Activated effector memory CD4-positive, alpha-beta T cell treated with Interleukin-2 at 50 U/mL for 16 hours (primary cell): ENCODE measurements at regions not wholly inside any gene's neighbourhood (a gene's known extent, or its start where the extent isn't known, plus 50 kb on each side); places are given as distances from the start of the nearest gene placed in this dataset.

ENCODE experiments used
- DNase-seq: peaks from one replicate; pipeline ENCODE4 v3.0.0-alpha.2; 2020

- DNase-seq, result no peak
Observed at GRCh38 chr11:127369356-127369755, 368.8 kb upstream of the KIRREL3 start.

DNA sequence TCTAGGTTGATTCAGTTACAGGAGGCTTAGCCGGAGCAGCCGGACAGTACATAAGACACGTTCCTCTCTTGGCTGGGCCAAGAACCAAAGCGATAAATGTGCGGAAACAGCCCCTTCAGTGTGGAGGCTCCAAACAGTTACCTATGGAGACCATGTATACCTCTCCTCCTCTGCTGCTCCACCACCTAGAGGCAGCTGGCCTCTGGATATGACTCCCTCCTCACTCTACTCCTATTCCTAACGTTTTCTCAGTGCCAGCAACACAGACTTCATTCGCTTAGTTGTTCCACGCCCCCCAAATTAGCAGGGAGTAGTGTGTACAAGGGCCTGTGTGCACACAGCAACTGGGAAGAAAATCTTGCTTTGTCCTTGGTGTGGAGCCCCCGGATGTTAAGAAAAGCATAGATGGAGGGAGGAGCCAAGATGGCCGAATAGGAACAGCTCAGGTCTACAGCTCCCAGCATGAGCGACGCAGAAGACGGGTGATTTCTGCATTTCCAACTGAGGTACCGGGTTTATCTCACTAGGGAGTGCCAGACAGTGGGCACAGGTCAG lies 362.3 kb upstream of the KIRREL3 start:
- no peak for DNase-seq

DNA sequence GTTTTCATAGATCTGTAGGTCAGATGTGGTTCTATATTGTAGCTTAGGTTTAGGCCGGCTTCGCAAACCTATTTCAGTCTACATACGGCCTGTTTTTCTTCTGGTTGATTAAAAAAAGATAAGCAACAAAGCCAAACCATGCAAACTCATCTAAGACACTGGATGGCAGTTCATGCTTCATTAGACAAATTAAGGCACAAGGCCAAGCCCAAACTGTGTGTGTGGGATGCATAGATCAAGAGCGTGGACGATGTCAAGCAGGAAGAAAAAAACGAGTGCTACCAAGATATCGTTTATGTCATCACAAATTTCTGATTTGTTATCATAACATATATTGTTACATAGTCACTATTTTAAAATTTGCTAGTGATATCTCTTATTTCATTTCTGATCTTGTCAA lies 357.6 kb upstream of the KIRREL3 start:
- no peak for DNase-seq

GRCh38 chr11:127350476-127350875 lies 349.9 kb upstream of the KIRREL3 start:
- DNase-seq, result no peak

DNA sequence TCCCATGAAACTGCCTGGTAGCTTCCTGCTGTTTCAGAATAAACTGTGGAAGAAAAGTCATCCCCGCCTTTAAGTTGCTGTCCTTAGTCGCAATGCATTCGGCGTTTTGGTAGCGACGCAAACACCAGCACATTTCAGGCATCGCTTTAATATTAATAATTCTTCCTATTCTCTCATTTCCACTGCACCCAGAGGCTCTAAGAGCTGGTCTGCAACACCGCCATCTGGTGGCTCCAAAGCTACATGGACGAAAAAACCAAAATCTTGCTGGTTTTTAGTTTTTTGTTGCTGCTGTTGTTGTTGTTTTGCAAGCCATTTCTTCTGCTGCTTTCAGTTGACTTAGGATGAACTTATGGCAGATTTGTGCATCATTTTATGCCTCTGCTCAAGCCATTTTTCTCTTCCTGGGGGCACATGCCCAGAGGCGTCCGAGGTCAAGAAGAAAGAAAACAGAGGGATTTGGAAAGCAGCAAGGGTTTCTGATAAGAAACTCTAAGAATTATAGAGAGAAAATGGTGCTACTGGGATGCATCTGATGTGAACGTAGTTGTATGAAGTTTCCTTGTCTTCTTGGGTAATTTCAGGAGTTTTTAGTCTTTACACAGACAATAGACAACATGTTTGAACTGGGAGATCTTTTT lies 345.4 kb upstream of the KIRREL3 start:
- DNase-seq, result no peak

DNA sequence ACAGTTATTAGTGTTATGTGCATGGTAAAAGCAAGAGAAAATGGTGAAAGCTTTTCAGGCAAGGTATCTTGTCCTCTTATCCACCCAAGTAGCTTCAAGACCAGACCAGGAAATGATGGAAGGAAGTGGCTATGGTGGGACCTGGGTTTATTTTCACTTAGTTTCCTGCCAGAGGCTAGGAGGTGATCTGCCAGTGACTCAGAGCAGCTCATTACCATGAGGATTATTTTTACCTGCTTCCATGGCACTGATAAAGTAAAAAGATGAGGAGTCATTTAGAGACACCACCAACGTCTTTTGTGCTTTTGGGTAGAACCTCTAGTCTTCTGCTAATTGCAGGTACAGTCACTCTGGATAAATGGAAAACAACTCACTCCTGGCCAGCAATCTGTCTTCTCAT lies 339.9 kb upstream of the KIRREL3 start:
- no peak for DNase-seq

DNA sequence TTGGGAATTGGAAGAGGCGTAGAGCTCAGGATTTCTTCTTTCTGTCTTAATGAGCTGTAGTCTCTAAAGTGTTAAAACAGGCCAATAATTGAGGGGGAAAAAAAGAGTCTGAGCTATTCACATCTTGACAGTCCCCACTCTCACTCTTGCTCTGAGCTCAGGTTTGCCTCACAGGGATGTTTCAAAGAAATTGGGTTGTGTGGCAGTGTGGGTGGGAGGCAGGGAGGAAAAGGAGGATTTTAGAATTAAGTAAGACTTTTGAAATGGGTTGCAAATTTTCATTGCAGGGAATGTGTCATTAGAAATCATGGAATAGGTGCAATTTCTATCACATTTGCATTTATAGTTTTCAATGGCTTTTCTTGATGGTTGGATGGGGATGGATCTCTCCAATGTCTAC lies 338.8 kb upstream of the KIRREL3 start:
- no peak for DNase-seq

- no peak for DNase-seq
Observed at GRCh38 chr11:127338380-127339259, 338.1 kb upstream of the KIRREL3 start.

GRCh38 chr11:127334466-127334865 lies 333.9 kb upstream of the KIRREL3 start:
- no peak for DNase-seq

DNA sequence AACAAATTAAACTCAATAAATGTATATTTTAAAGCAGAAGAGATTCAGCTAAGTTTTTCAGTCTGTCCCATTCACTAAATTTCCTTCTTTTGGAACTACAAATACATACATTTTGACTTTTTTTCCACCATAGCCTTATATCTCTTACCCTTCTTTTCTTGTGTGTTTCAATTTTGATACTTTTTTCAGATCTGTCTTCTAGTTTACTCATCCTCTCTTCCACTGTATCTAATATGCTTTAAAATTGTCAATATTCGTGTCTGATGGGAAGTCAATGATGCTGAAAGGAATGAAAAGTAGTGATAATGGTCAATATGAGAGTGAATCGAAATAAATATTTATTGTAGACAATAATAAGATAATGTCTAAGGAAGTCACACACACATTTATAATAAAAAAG lies 332.3 kb upstream of the KIRREL3 start:
- no peak for DNase-seq

DNA sequence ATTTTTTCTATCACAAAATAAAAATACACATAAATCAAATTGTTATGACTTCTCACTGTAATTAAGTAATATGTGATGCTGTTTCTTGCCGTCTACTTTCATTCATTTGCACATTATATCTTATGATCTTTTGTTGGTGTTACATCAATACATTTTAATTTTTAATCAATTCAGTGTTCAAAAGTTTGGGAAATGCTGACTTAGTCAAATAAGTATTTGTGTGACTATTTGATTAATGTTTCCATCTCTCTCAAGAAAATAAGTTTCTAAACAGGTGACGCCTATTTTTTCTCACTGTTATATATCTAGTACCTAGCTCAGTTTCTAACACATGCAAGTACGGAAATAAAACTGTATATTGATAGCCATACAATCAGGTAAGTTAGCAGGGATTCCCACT lies 329.5 kb upstream of the KIRREL3 start:
- no peak for DNase-seq

DNA sequence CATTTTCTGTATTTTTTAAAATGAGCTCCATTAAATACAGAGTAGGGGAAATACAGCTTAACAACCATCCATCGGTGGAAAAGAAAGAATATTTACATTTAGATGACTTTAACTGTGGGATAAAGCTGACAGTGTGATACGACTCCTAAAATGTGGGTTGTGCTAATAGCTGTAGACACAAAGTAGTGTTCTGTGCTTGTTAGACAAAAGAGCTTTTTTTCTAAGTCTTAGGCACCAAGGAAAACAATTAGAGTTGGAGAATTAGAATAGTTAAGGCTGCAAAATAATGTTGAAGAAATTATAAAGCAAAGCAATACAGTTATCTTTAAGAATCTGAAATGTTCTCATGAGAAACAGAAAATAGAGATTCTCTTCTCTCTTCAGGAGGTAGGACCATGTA lies 307.7 kb upstream of the KIRREL3 start:
- no peak for DNase-seq

- no peak for DNase-seq
Observed at GRCh38 chr11:127307700-127308099, 307.1 kb upstream of the KIRREL3 start.

GRCh38 chr11:127304634-127305033 lies 304.1 kb upstream of the KIRREL3 start:
- DNase-seq, result no peak

DNA sequence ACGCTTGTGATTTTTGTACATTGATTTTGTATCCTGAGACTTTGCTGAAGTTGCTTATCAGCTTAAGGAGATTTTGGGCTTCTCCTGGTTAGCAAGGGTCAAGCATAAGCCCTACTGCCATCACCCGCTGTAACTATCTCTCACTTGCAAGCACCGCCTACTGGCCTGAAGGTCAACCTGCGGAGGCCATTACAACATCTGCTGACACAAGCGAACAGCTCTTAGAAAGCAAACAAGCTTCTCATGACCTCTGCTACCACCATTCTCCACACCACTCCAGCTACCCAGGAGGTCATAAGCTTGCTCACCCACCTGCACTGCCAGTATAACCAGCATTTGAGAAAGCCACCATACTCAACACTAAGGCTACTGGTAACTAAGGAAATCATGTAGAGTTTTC lies 288.4 kb upstream of the KIRREL3 start:
- DNase-seq, result no peak

GRCh38 chr11:127281534-127281933 lies 281.0 kb upstream of the KIRREL3 start:
- DNase-seq, result no peak

GRCh38 chr11:127275774-127276173 lies 275.2 kb upstream of the KIRREL3 start:
- no peak for DNase-seq

GRCh38 chr11:127274328-127274676 lies 273.7 kb upstream of the KIRREL3 start:
- DNase-seq, result no peak

- DNase-seq, result no peak
Observed at GRCh38 chr11:127273593-127274327, 273.2 kb upstream of the KIRREL3 start.

GRCh38 chr11:127270851-127271250 lies 270.3 kb upstream of the KIRREL3 start:
- no peak for DNase-seq

GRCh38 chr11:127269911-127270310 lies 269.3 kb upstream of the KIRREL3 start:
- no peak for DNase-seq

- no peak for DNase-seq
Observed at GRCh38 chr11:127268932-127269331, 268.4 kb upstream of the KIRREL3 start.

GRCh38 chr11:127268521-127268920 lies 268.0 kb upstream of the KIRREL3 start:
- no peak for DNase-seq

DNA sequence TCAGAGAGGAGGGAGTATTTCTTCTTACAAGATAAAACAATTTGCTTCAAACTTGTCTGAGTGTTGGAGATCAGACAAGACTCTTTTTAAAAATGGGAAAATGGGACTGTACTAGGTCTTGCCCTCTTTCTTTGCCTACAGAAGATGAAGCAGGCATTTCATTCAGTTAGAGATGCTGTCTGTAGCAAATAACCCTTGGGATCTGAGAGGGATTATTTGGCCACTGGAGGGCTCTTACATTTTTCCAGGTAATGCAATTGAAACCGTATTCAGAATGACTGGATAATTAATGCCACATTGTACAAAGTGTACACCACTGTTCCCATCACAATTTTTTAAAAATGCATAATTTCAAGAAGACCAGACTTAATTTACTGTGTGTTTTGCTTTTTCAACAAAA lies 258.5 kb upstream of the KIRREL3 start:
- DNase-seq, result no peak
